Common myeloid progenitor, CD34-positive (primary cell): ENCODE measurements at regions not wholly inside any gene's neighbourhood (a gene's known extent, or its start where the extent isn't known, plus 50 kb on each side); places are given as distances from the start of the nearest gene placed in this dataset.

Source experiments
- CTCF ChIA-PET: fragments of 350-600 bp; sonication (Branson Sonifier 250); formaldehyde crosslinking; loops from one replicate; lab custom pipeline; 2021; ENCODE audit warnings: antibody characterized with exemption; lab: Charles Lee
- POLR2A ChIA-PET: fragments of 350-600 bp; sonication (Branson Sonifier 250); formaldehyde crosslinking; loops from one replicate; lab custom pipeline; 2021; ENCODE audit warnings: antibody characterized with exemption; lab: Charles Lee
- DNase-seq, 3 donors: peaks; one replicate each; pipeline versions ENCODE4 v3.0.0 to v3.0.0-alpha.2; 2013
- H3K27ac ChIP-seq, 2 experiments: 1 replicate in 1 of 2; 2 replicates in 1 of 2; pipeline ENCODE4 v1.7.0; 2013; ENCODE audit warnings: inconsistent platforms in 2 of 2, low read length in 2 of 2, mild to moderate bottlenecking in 2 of 2, low read depth in 1 of 2, moderate library complexity in 1 of 2; ENCODE audit not compliant: severe bottlenecking in 2 of 2, insufficient read depth in 1 of 2, poor library complexity in 1 of 2
- H3K27me3 ChIP-seq, 5 experiments: replicated peaks in 2 of 5; 1 replicate in 3 of 5; 2 replicates in 2 of 5; pipeline versions ENCODE4 v1.6.1 to v1.7.0; 2013; ENCODE audit warnings: low read length in 4 of 5, mild to moderate bottlenecking in 2 of 5, moderate library complexity in 2 of 5, inconsistent platforms in 1 of 5; ENCODE audit not compliant: insufficient read depth in 5 of 5, control insufficient read depth in 4 of 5
- H3K36me3 ChIP-seq, 4 experiments: 1 replicate in 2 of 4; 2 replicates in 2 of 4; pipeline versions ENCODE4 v1.6.1 to v1.7.0; 2013; ENCODE audit warnings: low read length in 3 of 4, control low read depth in 1 of 4, mild to moderate bottlenecking in 1 of 4; ENCODE audit not compliant: control insufficient read depth in 4 of 4, insufficient read depth in 4 of 4
- H3K4me1 ChIP-seq, 4 experiments: 1 replicate in 3 of 4; 2 replicates in 1 of 4; pipeline versions ENCODE4 v1.6.1 to v1.7.1; 2013; ENCODE audit warnings: low read length in 3 of 4, mild to moderate bottlenecking in 3 of 4, control low read depth in 1 of 4, inconsistent platforms in 1 of 4, moderate library complexity in 1 of 4; ENCODE audit not compliant: control insufficient read depth in 4 of 4, insufficient read depth in 4 of 4; ENCODE audit errors: control extremely low read depth in 1 of 4
- H3K4me3 ChIP-seq, 7 experiments: 1 replicate in 4 of 7; 2 replicates in 3 of 7; pipeline versions ENCODE4 v1.5.1 to v1.7.0; 2013; ENCODE audit warnings: mild to moderate bottlenecking in 7 of 7, low read length in 6 of 7, moderate library complexity in 6 of 7, inconsistent platforms in 2 of 7, low read depth in 2 of 7, control low read depth in 1 of 7; ENCODE audit not compliant: insufficient read depth in 4 of 7, control insufficient read depth in 1 of 7; ENCODE audit errors: extremely low read depth in 1 of 7
- H3K9me3 ChIP-seq, 5 experiments: 1 replicate in 4 of 5; 2 replicates in 1 of 5; pipeline versions ENCODE4 v1.6.1 to v1.7.1; 2013; ENCODE audit warnings: low read length in 4 of 5, mild to moderate bottlenecking in 2 of 5, inconsistent platforms in 1 of 5, low read depth in 1 of 5, moderate library complexity in 1 of 5; ENCODE audit not compliant: control insufficient read depth in 4 of 5, insufficient read depth in 2 of 5; ENCODE audit errors: control extremely low read depth in 1 of 5
- WGBS: methylation state at CpG from one replicate; pipeline ENCODE4 v1.1.5; 2013; ENCODE audit not compliant: insufficient coverage; 5-methylcytosine and 5-hydroxymethylcytosine counted together

DNA sequence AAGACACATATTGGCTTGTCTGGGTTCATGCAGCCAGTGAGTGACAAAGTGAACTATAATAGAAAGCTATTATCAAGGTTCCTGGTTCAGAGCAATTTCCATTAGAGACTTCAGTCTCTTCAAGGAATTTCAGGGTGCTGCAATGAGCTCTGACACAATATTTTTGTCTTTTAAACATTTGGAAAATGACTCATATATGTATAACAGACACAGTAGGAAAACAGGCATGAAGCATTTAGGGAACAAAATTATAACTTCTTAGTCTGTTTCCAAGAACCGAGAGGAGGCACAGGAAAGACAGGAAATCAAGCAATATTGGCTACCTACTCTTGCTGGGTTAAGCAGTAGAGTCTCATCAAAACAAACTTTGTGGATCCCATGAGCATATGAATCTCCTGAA lies 170.4 kb downstream of the PTPRC start:
- Histone ChIP-seq H3K27me3 (no peaks in the 10 kb centered on the region), H3K4me1 (no peaks in the 10 kb centered on the region), H3K4me3 (no peak overlapping the region), H3K36me3 (no peaks in the 10 kb centered on the region), H3K9me3 (peaks cover 5 to 17% (median 9%) of the 10 kb centered on the region in 5 experiments), H3K27ac (no peak overlapping the region)
- WGBS, result 80% methylated on average over 1 of the region's 1 CpG
- POLR2A ChIA-PET, result no interaction called here
- DNase-seq, result no peak
- CTCF ChIA-PET, result no interaction called here

GRCh38 chr1:198811449-198811848 lies 172.6 kb downstream of the PTPRC start:
- 82% methylated on average over 3 of the region's 3 CpGs for WGBS
- Histone ChIP-seq H3K9me3 (peaks cover 6 to 38% (median 11%) of the 10 kb centered on the region in 5 experiments), H3K27ac (no peak overlapping the region), H3K36me3 (no peaks in the 10 kb centered on the region), H3K4me3 (no peak overlapping the region), H3K27me3 (no peaks in the 10 kb centered on the region), H3K4me1 (no peaks in the 10 kb centered on the region)
- CTCF ChIA-PET, result no interaction called here
- no peak for DNase-seq
- POLR2A ChIA-PET, result no interaction called here

GRCh38 chr1:198823626-198824025 lies 184.8 kb downstream of the PTPRC start:
- no peaks in the 10 kb centered on the region for H3K4me1 ChIP-seq
- no peaks in the 10 kb centered on the region for H3K27me3 ChIP-seq
- no peaks in the 10 kb centered on the region for H3K36me3 ChIP-seq
- ChIA-PET CTCF (interaction anchor here (1.3 kb wide), 1 partner anchor 10 kb away, joined by 3 read pairs; no protein-coding TSS in a partner anchor), POLR2A (no interaction called here)
- DNase-seq, result no peak
- no peak overlapping the region for H3K4me3 ChIP-seq
- WGBS, result no CpG with 5 or more reads among the region's 1 CpG
- no peaks in the 10 kb centered on the region for H3K9me3 ChIP-seq
- no peak overlapping the region for H3K27ac ChIP-seq

GRCh38 chr1:198825254-198825653 lies 186.4 kb downstream of the PTPRC start:
- no peak for DNase-seq
- WGBS, result no CpG with 5 or more reads among the region's 1 CpG

DNA sequence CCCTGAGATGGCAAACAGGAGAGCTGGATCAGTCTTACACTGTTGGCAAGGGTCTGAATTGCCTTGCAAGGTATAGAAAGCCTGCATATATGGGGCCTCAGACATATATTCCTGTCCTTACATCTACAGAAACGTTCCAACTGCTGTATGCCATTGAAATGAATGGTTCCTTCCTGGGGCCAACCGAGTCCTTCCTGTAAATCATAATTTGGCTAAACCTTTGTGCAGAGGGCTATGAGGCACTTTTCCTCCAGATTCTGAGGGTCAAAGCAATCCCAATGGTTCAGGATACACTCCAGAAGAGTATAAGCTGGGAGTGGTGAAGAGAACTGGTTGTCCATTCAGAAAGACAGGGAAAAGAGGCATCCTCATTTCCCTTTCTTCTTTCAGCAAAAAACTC lies 190.5 kb downstream of the PTPRC start:
- Histone ChIP-seq H3K27me3 (no peaks in the 10 kb centered on the region), H3K9me3 (peaks cover 0 to 3% (median 0%) of the 10 kb centered on the region in 5 experiments), H3K27ac (no peak overlapping the region), H3K4me3 (no peak overlapping the region), H3K36me3 (peaks cover 0 to 3% (median 0%) of the 10 kb centered on the region in 4 experiments), H3K4me1 (no peaks in the 10 kb centered on the region)
- WGBS, result 95% methylated on average over 2 of the region's 2 CpGs
- ChIA-PET POLR2A (no interaction called here), CTCF (no interaction called here)
- no peak for DNase-seq

More at GRCh38 chr1:198825254-198825653, 186.4 kb downstream of the PTPRC start:
- CTCF ChIA-PET, result interaction anchor here (0.9 kb wide), 1 partner anchor 726 kb away, joined by 3 read pairs; no protein-coding TSS in a partner anchor
- POLR2A ChIA-PET, result no interaction called here
- Histone ChIP-seq H3K36me3 (no peaks in the 10 kb centered on the region), H3K4me3 (no peak overlapping the region), H3K4me1 (no peaks in the 10 kb centered on the region), H3K27ac (no peak overlapping the region), H3K27me3 (no peaks in the 10 kb centered on the region), H3K9me3 (no peaks in the 10 kb centered on the region)

- Histone ChIP-seq H3K27ac (no peak overlapping the region), H3K36me3 (peaks cover 0 to 3% (median 0%) of the 10 kb centered on the region in 4 experiments), H3K4me3 (no peak overlapping the region), H3K9me3 (peaks cover 0 to 3% (median 0%) of the 10 kb centered on the region in 5 experiments), H3K4me1 (no peaks in the 10 kb centered on the region), H3K27me3 (no peaks in the 10 kb centered on the region)
- WGBS, result no CpG with 5 or more reads among the region's 1 CpG
- DNase-seq, result no peak
- ChIA-PET CTCF (no interaction called here), POLR2A (no interaction called here)
Measured at GRCh38 chr1:198829944-198830343, 191.1 kb downstream of the PTPRC start.

GRCh38 chr1:198830412-198830811 lies 191.6 kb downstream of the PTPRC start:
- WGBS, result 100% methylated on average over 5 of the region's 6 CpGs
- no peak overlapping the region for H3K27ac ChIP-seq
- CTCF ChIA-PET, result no interaction called here
- H3K27me3 ChIP-seq, result no peaks in the 10 kb centered on the region
- POLR2A ChIA-PET, result no interaction called here
- H3K36me3 ChIP-seq, result peaks cover 0 to 3% (median 1%) of the 10 kb centered on the region in 4 experiments
- no peak overlapping the region for H3K4me3 ChIP-seq
- no peak for DNase-seq
- no peaks in the 10 kb centered on the region for H3K4me1 ChIP-seq
- H3K9me3 ChIP-seq, result peaks cover 0 to 3% (median 0%) of the 10 kb centered on the region in 5 experiments
